Transverse colon (tissue), 4 donors: ENCODE measurements at regions not wholly inside any gene's neighbourhood (a gene's known extent, or its start where the extent isn't known, plus 50 kb on each side); places are given as distances from the start of the nearest gene placed in this dataset.

Source experiments
- CTCF ChIP-seq, 5 experiments: fragments of 200-600 bp in 3 of 5; fragments of 450-650 bp in 2 of 5; sonication (generic) in 3 of 5; IDR thresholded peaks; 1 replicate in 2 of 5; 2 replicates in 3 of 5; pipeline ENCODE4 v1.5.1; 2016 to 2017; ENCODE audit warnings: antibody characterized with exemption in 5 of 5, inconsistent platforms in 3 of 5, mild to moderate bottlenecking in 2 of 5, moderate library complexity in 1 of 5
- EP300 ChIP-seq: sonication (generic); formaldehyde crosslinking; IDR thresholded peaks from one replicate; pipeline ENCODE4 v1.6.1; 2017; ENCODE audit warnings: antibody characterized with exemption, low read depth
- POLR2A ChIP-seq: fragments of 450-650 bp; IDR thresholded peaks from one replicate; pipeline ENCODE4 v1.6.1; 2016; ENCODE audit warnings: antibody characterized with exemption, mild to moderate bottlenecking, moderate library complexity
- POLR2AphosphoS5 ChIP-seq, 3 donors: sonication (generic); formaldehyde crosslinking; IDR thresholded peaks; one replicate each; pipeline ENCODE4 v1.6.1; 2016; ENCODE audit warnings: antibody characterized with exemption in 3 of 3

GRCh38 chr5:105453216-105453807, 1890.7 kb upstream of the NUDT12 start:
- TF ChIP-seq CTCF (IDR thresholded peaks at IDR 0.05): no peak
- TF ChIP-seq POLR2A: no peak
- TF ChIP-seq POLR2AphosphoS5 (IDR thresholded peaks at IDR 0.05): no peak
- TF ChIP-seq EP300: no peak
